RWPE2 (cell line): ENCODE measurements at regions not wholly inside any gene's neighbourhood (a gene's known extent, or its start where the extent isn't known, plus 50 kb on each side); places are given as distances from the start of the nearest gene placed in this dataset.
A peak's percentile ranks its signal among the peaks of the same experiment; 100 is the strongest.

Source experiments
- ATAC-seq: fragments of 200-7000 bp; cut with Tn5 transposase; 3 replicates; pipeline ENCODE4 v1.9.1; 2021; ENCODE audit warnings: low read depth
- DNase-seq: peaks from one replicate; pipeline ENCODE4 v3.0.0-alpha.2; 2020; ENCODE audit warnings: low spot score
- H3K27ac ChIP-seq: fragments of 450-650 bp; 2 replicates; pipeline ENCODE4 v1.5.1; 2017; ENCODE audit warnings: mild to moderate bottlenecking; ENCODE audit not compliant: poor library complexity, severe bottlenecking
- H3K27me3 ChIP-seq: fragments of 250-450 bp; sonication (Bioruptor Pico); 2 replicates; pipeline ENCODE4 v1.5.1; 2021; ENCODE audit warnings: mild to moderate bottlenecking, moderate library complexity; ENCODE audit not compliant: insufficient read depth, poor library complexity, severe bottlenecking
- H3K36me3 ChIP-seq: fragments of 250-450 bp; sonication (Bioruptor Pico); 2 replicates; pipeline ENCODE4 v1.5.1; 2020; ENCODE audit warnings: low read depth, mild to moderate bottlenecking, moderate library complexity
- H3K4me1 ChIP-seq: fragments of 250-450 bp; sonication (Bioruptor Pico); 2 replicates; pipeline ENCODE4 v1.5.1; 2021; ENCODE audit warnings: mild to moderate bottlenecking, moderate library complexity; ENCODE audit not compliant: insufficient read depth, poor library complexity, severe bottlenecking
- H3K4me3 ChIP-seq: fragments of 250-450 bp; sonication (Bioruptor Pico); 2 replicates; pipeline ENCODE4 v1.5.1; 2021; ENCODE audit warnings: mild to moderate bottlenecking, moderate library complexity; ENCODE audit not compliant: severe bottlenecking
- H3K9me3 ChIP-seq: fragments of 250-450 bp; sonication (Bioruptor Pico); 2 replicates; pipeline ENCODE4 v1.5.1; 2021; ENCODE audit warnings: mild to moderate bottlenecking, moderate library complexity; ENCODE audit not compliant: severe bottlenecking
- TF ChIP-seq, protein P1 (sequence below): fragments of 450-650 bp; IDR thresholded peaks from one replicate; pipeline ENCODE4 v1.5.1; 2017; ENCODE audit warnings: mild to moderate bottlenecking, moderate library complexity; ENCODE audit not compliant: poor library complexity, severe bottlenecking

DNA sequence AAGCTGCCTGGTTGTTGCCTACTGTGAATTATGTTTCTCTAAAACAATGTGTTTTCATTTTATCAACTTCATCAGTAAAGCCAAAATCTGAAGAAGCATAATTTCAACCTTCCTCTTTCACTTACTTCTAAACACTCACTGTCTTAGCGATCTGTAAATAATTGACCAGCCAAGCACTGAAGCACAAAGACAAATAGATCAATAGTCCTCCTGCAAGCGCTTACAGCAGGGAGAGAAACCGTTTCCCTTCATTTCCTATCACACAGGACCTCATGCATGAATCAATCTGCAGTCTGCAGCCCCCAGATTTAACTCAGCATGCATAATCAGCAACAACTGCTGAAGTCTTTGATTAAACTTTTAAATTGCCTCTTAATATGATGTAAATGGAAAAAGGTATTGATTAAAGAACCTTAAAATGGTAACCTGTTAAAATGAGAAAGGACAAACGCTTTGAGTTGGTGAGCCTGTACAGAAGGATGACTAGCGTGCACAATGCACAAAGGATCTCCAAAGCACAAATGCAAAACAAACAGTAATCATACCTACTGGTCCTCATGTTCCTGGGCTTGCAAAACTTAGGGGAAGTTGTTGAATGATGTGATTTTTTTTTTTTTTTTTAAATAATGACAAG lies 370.2 kb upstream of the ZNF385D start:
- no peak for ATAC-seq
- peaks cover 3% of the 10 kb centered on the region for H3K27me3 ChIP-seq

DNA sequence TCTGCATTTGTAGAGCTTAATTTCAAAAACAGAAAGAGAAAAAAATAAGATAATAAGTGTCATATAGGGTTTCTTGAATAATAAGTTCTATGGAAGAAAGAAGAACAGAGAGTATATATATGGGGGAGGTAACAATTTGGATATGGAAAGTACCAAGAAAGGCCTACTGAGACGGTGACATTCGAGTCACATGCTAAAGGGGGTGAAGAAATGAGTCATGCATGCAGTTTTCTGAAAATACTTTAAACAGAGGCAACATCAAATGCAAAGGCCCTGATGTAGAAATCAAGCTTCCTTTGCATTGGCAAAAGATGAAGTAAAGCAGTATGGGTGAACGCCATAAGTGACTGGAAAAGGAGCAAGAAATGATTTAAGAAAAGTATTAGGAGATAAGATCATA lies 371.6 kb upstream of the ZNF385D start:
- no peak overlapping the region for H3K27ac ChIP-seq
- no peak for ATAC-seq

More for the DNA sequence above, 370.2 kb upstream of the ZNF385D start:
- H3K4me1 ChIP-seq, result no peaks in the 10 kb centered on the region
- TF ChIP-seq, protein P1, sequence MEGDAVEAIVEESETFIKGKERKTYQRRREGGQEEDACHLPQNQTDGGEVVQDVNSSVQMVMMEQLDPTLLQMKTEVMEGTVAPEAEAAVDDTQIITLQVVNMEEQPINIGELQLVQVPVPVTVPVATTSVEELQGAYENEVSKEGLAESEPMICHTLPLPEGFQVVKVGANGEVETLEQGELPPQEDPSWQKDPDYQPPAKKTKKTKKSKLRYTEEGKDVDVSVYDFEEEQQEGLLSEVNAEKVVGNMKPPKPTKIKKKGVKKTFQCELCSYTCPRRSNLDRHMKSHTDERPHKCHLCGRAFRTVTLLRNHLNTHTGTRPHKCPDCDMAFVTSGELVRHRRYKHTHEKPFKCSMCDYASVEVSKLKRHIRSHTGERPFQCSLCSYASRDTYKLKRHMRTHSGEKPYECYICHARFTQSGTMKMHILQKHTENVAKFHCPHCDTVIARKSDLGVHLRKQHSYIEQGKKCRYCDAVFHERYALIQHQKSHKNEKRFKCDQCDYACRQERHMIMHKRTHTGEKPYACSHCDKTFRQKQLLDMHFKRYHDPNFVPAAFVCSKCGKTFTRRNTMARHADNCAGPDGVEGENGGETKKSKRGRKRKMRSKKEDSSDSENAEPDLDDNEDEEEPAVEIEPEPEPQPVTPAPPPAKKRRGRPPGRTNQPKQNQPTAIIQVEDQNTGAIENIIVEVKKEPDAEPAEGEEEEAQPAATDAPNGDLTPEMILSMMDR, result no peak
- H3K4me3 ChIP-seq, result no peak overlapping the region
- no peak overlapping the region for H3K27ac ChIP-seq
- H3K36me3 ChIP-seq, result no peaks in the 10 kb centered on the region
- no peak for DNase-seq
- H3K9me3 ChIP-seq, result no peaks in the 10 kb centered on the region

DNA sequence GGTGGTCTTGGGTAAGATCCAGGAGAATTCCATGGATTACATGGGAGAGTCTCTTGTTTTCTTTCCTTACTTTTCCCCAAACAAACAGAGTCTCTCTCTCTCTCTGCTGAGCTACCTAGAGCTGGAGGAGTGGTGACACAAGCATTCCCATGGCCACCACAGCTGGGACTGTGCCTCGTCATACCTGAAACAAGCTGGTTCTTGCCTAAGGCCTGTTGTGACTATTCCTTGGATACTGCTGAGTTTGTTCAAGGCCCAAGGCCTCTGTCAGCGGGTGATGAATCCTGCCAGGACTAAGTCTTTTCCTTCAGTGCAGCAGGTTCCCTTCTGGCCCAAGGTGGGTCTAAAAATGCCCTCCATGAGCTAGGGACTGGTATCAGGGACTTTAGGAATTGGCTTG lies 378.1 kb upstream of the ZNF385D start:
- ATAC-seq (peak; percentile 33; the same call in 1 of the 3 replicates), DNase-seq (no peak)
- Histone ChIP-seq H3K4me1 (no peaks in the 10 kb centered on the region), H3K27me3 (no peaks in the 10 kb centered on the region), H3K36me3 (no peaks in the 10 kb centered on the region), H3K9me3 (no peaks in the 10 kb centered on the region), H3K4me3 (no peak overlapping the region), H3K27ac (no peak overlapping the region)
- TF ChIP-seq, protein P1, result no peak

More for the DNA sequence above, 371.6 kb upstream of the ZNF385D start:
- H3K4me1 ChIP-seq, result no peaks in the 10 kb centered on the region
- TF ChIP-seq, protein P1, result no peak
- H3K36me3 ChIP-seq, result no peaks in the 10 kb centered on the region
- no peaks in the 10 kb centered on the region for H3K9me3 ChIP-seq
- no peak for DNase-seq
- H3K4me3 ChIP-seq, result no peak overlapping the region
- H3K27me3 ChIP-seq, result peaks cover 3% of the 10 kb centered on the region

DNA sequence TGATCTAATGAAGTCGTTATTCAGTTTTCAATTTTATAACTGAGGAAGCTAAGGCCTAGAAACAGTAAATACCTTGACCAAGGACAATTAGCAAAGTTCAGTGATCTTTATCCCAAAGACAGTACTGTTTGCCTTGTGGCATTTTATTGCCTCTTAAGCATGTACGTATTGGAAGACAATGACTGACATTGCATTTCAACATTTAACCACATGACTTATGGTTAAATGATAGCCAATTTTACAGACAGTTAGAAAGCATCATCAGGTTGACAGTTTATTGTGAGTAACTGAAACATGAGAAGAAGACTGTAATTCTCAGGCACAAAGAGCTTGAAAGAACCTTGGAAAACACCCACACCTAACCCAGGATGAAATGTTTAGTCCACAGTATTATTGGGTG lies 390.8 kb upstream of the ZNF385D start:
- Histone ChIP-seq H3K4me3 (no peak overlapping the region), H3K27me3 (no peaks in the 10 kb centered on the region), H3K4me1 (no peaks in the 10 kb centered on the region), H3K36me3 (no peaks in the 10 kb centered on the region), H3K9me3 (no peaks in the 10 kb centered on the region), H3K27ac (no peak overlapping the region)
- no peak for DNase-seq
- TF ChIP-seq, protein P1, result no peak
- peak; percentile 33; the same call in 1 of the 3 replicates for ATAC-seq

DNA sequence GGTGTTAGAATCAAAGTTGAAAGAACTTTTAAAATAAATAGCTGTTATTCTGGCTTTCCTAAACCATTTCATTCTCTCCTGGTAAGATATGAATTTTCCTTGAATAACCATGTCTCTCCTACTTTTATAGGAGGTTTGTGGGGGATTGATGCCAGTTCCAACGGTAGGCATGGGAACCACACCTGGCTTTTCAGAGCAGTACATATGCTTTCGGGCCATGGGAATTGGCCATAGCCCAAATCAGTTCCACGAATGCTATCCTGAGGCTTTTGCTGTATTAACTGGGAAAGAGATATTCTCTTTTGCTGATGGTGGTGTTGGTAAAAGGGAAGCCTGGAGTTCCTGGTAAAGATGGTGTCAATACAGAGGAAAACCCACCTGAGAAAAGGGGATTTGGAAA lies 396.2 kb upstream of the ZNF385D start:
- Histone ChIP-seq H3K4me1 (no peaks in the 10 kb centered on the region), H3K9me3 (no peaks in the 10 kb centered on the region), H3K4me3 (no peak overlapping the region), H3K27ac (no peak overlapping the region), H3K27me3 (no peaks in the 10 kb centered on the region), H3K36me3 (no peaks in the 10 kb centered on the region)
- DNase-seq (no peak), ATAC-seq (no peak)
- TF ChIP-seq, protein P1, result no peak
